HL-60 (cell line): ENCODE measurements at regions not wholly inside any gene's neighbourhood (a gene's known extent, or its start where the extent isn't known, plus 50 kb on each side); places are given as distances from the start of the nearest gene placed in this dataset.

Source experiments
- GABPA ChIP-seq: IDR thresholded peaks from 2 replicates; pipeline ENCODE4 v1.6.1; 2012; ENCODE audit warnings: low read depth
- POLR2AphosphoS5 ChIP-seq: IDR thresholded peaks from 2 replicates; pipeline ENCODE4 v1.6.1; 2012; ENCODE audit warnings: low read depth
- SPI1 ChIP-seq: IDR thresholded peaks from 2 replicates; pipeline ENCODE4 v1.6.1; 2012; ENCODE audit warnings: low read depth, mild to moderate bottlenecking, borderline replicate concordance
- TF ChIP-seq, protein P1 (sequence below): IDR thresholded peaks from one replicate; pipeline ENCODE4 v1.5.1; 2011; ENCODE audit warnings: low read length, control low read depth, inconsistent platforms; ENCODE audit not compliant: insufficient read depth
- TF ChIP-seq, protein P2 (sequence below): IDR thresholded peaks from 2 replicates; pipeline ENCODE4 v1.6.1; 2012; ENCODE audit warnings: low read depth; ENCODE audit not compliant: insufficient replicate concordance

DNA sequence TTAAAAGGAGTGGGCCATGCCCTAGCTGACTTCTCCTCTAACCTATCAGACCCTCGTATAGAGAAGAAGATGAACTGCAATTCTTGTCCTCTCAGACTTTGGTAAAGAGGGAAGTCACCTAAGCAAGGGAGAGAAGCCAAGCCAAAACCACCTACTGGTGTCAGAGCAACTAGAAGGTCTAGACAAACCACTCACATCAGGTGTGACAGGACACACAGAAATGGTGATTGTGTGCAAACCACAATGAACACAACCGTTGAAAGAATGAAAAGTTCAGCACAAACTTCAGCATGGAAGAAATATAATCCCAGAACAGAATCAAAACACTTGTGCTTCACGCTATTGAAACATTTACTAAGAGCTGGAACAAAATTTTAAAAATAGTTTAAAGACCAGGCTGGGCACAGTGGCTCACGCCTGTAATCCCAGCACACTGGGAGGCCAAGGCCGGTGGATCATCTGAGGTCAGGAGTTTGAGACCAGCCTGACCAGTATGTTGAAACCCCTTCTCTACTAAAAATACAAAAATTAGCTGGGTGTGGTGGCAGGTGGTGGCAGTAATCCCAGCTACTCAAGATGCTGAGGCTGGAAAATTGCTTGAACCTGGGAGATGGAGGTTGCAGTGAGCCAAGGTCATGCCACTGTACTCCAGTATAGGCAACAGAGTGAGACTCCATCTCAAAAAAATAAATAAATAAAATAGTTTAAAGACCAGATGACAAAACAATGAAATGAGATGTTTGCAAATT is 56.2 kb upstream of the NTF3 start:
- TF ChIP-seq, protein P1, sequence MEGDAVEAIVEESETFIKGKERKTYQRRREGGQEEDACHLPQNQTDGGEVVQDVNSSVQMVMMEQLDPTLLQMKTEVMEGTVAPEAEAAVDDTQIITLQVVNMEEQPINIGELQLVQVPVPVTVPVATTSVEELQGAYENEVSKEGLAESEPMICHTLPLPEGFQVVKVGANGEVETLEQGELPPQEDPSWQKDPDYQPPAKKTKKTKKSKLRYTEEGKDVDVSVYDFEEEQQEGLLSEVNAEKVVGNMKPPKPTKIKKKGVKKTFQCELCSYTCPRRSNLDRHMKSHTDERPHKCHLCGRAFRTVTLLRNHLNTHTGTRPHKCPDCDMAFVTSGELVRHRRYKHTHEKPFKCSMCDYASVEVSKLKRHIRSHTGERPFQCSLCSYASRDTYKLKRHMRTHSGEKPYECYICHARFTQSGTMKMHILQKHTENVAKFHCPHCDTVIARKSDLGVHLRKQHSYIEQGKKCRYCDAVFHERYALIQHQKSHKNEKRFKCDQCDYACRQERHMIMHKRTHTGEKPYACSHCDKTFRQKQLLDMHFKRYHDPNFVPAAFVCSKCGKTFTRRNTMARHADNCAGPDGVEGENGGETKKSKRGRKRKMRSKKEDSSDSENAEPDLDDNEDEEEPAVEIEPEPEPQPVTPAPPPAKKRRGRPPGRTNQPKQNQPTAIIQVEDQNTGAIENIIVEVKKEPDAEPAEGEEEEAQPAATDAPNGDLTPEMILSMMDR, result no peak
- TF ChIP-seq, protein P2, sequence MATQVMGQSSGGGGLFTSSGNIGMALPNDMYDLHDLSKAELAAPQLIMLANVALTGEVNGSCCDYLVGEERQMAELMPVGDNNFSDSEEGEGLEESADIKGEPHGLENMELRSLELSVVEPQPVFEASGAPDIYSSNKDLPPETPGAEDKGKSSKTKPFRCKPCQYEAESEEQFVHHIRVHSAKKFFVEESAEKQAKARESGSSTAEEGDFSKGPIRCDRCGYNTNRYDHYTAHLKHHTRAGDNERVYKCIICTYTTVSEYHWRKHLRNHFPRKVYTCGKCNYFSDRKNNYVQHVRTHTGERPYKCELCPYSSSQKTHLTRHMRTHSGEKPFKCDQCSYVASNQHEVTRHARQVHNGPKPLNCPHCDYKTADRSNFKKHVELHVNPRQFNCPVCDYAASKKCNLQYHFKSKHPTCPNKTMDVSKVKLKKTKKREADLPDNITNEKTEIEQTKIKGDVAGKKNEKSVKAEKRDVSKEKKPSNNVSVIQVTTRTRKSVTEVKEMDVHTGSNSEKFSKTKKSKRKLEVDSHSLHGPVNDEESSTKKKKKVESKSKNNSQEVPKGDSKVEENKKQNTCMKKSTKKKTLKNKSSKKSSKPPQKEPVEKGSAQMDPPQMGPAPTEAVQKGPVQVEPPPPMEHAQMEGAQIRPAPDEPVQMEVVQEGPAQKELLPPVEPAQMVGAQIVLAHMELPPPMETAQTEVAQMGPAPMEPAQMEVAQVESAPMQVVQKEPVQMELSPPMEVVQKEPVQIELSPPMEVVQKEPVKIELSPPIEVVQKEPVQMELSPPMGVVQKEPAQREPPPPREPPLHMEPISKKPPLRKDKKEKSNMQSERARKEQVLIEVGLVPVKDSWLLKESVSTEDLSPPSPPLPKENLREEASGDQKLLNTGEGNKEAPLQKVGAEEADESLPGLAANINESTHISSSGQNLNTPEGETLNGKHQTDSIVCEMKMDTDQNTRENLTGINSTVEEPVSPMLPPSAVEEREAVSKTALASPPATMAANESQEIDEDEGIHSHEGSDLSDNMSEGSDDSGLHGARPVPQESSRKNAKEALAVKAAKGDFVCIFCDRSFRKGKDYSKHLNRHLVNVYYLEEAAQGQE, result no peak
- TF ChIP-seq POLR2AphosphoS5 (no peak), SPI1 (no peak), GABPA (no peak)
